Middle frontal gyrus (tissue), 1 donor: ENCODE measurements at regions not wholly inside any gene's neighbourhood (a gene's known extent, or its start where the extent isn't known, plus 50 kb on each side); places are given as distances from the start of the nearest gene placed in this dataset.
"Not testable (repeated sequence)": the region's sequence is repeated elsewhere in the genome, so short reads cannot be mapped to it uniquely, and the experiment has no call there.

Experiments used
- DNase-seq: peaks from one replicate; pipeline ENCODE4 v3.0.0-alpha.2; 2015; ENCODE audit warnings: low spot score; ENCODE audit errors: extremely low spot score

DNA sequence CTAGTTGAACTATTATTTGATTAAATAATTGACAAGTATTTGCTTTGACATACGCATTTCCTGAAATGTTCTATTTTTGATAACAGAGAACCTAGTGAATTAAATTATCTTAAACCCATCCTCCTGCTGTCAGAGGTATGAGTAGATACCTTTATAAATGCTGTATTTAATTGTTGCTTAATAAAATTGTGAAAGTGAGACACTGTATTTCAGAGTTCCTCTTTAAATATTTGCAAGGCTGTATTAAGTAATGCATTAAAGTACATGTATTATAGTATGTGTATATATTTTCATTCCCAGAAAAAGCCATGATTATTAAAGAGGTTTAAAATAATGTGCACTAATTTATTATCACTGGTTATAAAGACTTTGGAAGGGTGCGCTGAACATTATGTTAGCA, 483.8 kb downstream of the TFAP2B start:
- no peak for DNase-seq

- DNase-seq = no peak
Measured at GRCh38 chr6:51303338-51303737, 484.7 kb downstream of the TFAP2B start.

GRCh38 chr6:51314965-51315364, 496.3 kb downstream of the TFAP2B start:
- DNase-seq = no peak

- no peak for DNase-seq
Measured at GRCh38 chr6:51318674-51319073, 500.0 kb downstream of the TFAP2B start.

GRCh38 chr6:51321477-51321876, 502.8 kb downstream of the TFAP2B start:
- DNase-seq = not testable (repeated sequence)

DNA sequence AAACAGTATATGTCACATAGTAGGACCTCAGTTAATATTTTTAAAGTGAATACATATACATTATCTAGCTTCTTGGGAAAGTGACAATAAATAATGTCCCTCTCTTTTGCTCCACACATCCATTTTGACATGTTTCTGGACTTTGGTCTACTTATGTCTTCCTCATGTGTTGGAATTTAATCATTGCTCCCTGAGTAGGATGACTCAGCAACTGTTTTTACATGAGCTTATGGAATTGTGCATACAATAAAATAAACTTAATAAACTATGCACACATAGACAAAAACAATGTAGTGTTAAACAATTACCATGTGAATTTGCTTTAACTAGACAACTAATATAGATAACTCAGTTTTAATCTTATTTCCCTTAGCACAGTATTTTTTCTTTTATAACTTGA, 503.8 kb downstream of the TFAP2B start:
- no peak for DNase-seq

- DNase-seq = no peak
Measured at GRCh38 chr6:51323056-51323455, 504.4 kb downstream of the TFAP2B start.

DNA sequence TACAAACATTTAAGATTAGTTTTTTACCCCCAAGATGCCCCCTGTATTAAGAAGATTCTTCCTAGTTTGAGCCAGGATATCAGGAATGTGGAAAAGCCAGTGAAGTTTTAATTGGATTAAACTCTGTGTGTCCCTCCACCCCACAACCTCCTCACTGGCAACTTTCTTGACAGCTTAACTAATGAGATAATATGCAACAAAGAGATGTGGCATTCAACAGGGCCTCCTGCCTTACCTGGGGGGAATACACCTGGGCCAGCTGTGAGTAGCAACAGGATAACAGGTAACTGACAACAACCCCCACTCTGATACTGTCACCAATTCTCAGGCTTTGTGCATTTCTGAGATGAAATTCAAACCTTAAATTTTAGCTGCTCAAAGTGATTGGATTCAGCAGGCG, 512.3 kb downstream of the TFAP2B start:
- no peak for DNase-seq

- DNase-seq = no peak
Measured at GRCh38 chr6:51335543-51335942, 516.9 kb downstream of the TFAP2B start.

DNA sequence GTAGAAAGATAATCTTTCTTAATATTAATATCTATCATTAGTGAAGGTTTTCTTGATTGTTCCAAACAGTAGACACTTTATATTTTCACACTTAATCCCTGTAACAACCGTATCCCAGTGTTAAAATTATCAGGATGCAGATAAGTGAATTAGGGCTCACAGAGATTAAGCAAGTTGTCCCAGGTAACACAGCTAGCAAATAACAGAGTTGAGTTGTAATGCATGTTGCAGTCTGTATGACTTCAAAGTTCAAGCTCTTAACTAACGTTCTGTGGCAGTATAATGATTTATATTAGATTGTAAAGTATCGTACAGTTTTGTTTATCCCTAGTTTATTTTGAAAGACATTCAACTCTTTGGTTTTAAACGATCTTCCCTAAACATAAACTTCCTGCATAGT, 517.5 kb downstream of the TFAP2B start:
- no peak for DNase-seq

DNA sequence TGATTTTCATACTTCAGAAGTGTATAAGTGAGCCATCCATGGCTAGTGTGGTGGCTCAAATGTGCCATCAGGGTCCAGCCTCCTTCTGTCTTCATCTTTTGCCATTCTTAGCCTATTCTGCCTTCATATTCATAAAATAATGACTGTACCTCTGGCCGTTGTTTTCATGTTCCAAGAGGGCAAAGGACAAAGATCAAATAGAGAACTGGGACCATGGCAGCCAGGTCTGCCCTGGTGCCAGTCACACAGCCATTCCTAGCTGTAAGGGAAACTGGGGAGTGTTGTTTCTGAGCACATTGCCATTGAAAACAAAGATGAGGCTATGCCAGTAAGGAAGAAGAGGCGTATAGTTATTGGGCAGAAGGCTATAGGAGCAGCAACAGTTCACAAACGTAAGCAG, 518.6 kb downstream of the TFAP2B start:
- no peak for DNase-seq

- no peak for DNase-seq
Measured at GRCh38 chr6:51339108-51339507, 520.4 kb downstream of the TFAP2B start.

DNA sequence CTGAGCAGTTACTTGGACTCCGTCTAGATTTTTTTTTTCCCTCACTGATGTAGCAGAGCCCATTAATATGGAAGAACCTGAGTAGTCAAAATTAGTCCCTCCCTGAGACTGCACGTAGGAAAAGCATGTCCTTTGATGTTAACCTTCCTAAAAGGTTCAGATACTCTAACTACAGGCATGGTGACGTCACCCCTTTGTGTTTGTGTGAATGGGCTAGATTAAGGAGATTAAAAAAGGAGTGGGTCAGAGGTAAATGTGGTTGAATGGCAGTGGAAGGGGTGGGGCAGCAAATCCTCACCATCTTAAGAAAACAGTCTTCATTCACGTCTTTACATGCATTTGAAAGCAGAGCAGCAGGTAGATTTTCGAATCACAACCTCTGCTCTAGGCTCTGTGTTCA, 521.1 kb downstream of the TFAP2B start:
- no peak for DNase-seq

DNA sequence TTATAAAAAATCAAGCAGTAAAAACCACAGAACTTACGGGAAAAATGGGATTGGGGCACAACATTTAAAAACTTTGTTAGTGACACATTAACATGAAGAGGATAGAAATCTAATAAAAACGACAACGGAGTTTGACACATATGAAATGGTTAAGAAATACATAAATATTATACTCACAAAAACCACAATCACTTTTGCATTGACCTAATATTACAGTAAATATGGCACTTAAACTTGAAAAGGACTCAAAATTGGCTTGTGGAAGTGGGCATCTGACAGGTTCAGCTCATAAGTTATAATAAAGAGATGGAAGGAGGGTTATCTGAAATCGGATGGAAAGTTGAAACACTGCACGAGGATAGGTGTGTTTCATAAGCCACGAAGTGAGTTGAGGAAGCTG, 523.7 kb downstream of the TFAP2B start:
- DNase-seq = no peak

DNA sequence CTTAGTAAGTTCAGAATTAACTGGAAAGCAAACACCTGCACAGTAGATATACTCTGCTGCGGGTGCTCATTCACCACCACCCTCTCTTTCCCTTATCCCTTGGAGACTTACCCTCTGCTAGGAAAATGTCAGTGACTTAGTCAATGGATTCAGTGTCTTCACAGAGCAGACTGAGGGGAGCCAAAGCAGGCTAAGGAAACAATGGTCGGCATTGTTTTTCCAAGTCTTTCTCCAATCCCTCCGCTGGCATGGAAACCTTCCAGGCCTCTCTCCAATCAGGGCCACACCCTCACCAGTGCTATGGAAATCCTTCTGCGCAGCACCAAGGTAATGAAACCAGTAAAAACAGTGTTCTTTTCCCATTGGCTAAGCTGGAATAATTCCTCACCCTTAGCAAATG, 531.2 kb downstream of the TFAP2B start:
- DNase-seq = no peak

DNA sequence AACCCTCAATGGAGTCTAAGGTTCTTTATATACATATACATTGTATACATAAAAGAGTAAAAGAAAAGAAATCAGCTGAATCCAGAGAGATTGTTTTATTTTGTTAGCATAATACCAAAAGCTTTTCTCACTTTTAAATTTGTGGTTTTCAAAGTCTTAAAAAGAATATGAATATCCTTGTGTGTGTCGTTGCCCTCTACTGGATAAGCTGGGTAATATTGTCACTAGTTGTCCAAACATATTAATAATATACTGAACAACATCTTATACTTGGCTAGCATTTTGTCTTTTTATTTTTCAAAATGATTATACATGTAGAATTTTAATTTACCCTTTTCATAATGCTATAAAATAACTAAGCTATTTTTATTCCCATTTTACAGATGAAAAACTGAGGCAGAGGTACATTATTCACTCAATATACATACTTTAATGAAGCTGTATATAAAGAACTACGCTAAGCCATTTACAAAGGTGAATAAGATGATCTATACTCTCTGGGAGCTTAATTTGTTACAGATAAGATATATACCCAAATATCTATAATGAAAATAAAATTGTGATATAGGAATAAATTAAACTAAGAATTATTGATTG, 531.7 kb downstream of the TFAP2B start:
- no peak for DNase-seq

GRCh38 chr6:51352506-51353029, 533.9 kb downstream of the TFAP2B start:
- DNase-seq = no peak

- no peak for DNase-seq
Measured at GRCh38 chr6:51360287-51360686, 541.6 kb downstream of the TFAP2B start.

DNA sequence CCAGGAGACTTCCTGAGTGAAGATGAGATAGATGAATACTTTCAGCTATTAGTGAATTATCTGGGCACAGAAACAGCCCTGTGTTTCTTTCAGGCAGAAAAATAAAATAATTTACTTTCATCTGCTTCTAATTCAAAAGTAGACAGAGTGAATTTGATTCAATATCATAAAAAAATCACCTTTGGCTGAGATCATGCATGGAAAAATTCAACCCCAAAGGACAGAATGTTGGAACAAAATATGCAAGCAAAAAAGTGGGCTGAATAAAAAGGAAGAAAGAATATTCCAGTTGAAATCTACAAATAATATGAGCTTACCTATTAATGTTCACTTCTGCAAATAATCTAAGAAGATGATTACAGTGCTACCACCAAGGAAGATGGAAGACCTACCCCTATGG, 546.9 kb downstream of the TFAP2B start:
- no peak for DNase-seq

- no peak for DNase-seq
Measured at GRCh38 chr6:51369485-51369884, 550.8 kb downstream of the TFAP2B start.

DNA sequence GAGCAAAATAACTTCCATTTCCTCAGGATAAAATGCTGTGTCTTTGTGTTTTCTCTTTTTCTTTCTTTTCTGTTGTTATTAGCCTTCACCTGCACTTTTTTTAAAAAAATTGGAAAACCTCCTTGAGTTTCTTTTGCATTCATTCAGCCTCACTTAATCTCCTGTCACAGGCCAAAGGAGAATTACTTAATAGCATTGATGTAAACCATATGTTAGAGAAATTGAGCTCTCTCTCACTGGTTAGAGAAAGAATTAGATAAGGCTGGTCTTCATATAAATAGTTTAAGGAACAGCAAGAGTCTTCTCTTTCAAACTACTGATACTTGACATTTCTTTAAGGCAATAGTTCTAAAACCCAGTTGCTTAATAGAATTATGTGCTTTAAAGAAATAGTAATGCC, 564.2 kb downstream of the TFAP2B start:
- DNase-seq = no peak

DNA sequence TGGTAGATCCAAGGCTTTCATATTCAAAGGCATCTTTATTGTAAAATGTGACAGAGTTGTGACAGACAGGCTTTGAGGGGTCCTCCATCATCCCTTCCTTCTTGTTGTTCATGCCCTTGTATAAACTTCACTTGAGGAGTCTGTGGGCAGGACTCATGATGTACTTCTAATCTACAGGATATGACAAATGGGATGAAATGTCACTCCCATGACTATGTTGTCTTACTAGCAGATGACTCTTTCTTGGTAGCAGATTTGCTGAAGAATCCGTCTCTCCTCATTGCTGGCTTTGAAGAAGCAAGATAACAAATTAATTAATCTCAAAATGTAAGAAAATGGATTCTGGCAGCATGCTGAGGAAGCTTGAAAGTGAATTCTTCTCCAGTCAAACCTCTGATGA, 566.1 kb downstream of the TFAP2B start:
- DNase-seq = no peak

DNA sequence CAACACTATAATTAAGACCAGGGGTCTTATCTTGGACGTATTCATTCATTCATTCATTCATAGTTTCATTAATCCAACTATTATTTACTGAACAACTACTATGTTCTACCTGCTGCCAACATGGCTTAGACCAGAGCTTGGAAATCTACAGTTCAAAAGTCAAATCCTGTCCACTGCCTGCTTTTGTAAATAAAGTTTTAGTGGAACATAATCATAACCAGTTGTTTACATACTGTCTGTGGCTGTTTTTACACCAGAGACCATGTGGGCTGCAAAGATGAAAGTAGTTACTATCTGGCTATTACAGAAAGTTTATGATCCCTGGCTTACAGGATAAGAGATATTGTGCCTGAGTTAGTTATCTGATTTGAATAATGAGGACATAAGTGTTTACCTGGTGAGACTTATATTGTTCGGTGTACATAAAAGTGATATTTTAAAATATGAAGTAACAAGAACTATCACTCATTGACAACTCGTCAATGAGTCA, 567.7 kb downstream of the TFAP2B start:
- DNase-seq = no peak

DNA sequence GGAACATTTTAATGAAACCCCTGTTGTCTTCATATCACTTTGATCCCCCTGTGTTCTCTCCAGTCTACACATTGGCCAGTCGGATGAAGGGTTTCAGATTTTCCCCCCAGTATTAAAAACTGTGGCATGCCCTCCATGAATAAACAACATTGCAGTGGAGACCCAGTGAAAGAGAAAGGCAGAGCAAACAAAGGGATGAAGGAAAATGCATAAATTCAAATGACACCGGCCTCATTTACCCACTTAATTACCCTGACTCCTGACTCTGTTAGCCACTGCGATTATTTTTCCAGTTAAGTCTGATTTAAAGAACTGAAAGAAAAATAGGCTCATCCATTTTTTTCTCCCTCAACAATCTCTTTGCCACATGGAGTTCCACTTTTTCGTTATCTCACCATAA, 569.2 kb downstream of the TFAP2B start:
- no peak for DNase-seq
